NOMO-1 treated with dmso at 0.1 percent for 144 hours (cell line): ENCODE measurements at regions not wholly inside any gene's neighbourhood (a gene's known extent, or its start where the extent isn't known, plus 50 kb on each side); places are given as distances from the start of the nearest gene placed in this dataset.

Experiments used
- DNase-seq: peaks from one replicate; lab custom pipeline; 2025; ENCODE audit not compliant: unreplicated experiment; lab: John Stamatoyannopoulos, UW

DNA sequence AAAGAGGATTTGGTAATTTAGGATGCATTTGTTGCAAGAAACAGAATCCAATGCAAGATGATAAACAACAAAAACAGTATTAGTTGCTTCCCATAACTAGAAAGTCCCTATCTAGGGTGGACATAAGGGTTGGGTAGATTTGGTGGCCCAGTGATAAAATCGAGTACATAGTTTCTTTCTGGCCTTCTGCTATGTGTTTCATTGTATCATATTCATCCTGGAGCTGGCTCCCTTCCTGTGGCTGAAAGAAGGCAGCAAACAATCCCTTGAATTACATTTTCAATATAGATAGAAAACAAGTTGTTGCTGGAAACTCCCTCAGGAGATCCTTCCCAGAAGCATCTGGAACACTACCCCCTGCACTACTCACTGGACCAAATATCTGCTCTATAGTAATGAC is 135.1 kb downstream of the ID4 start:
- DNase-seq = no peak

DNA sequence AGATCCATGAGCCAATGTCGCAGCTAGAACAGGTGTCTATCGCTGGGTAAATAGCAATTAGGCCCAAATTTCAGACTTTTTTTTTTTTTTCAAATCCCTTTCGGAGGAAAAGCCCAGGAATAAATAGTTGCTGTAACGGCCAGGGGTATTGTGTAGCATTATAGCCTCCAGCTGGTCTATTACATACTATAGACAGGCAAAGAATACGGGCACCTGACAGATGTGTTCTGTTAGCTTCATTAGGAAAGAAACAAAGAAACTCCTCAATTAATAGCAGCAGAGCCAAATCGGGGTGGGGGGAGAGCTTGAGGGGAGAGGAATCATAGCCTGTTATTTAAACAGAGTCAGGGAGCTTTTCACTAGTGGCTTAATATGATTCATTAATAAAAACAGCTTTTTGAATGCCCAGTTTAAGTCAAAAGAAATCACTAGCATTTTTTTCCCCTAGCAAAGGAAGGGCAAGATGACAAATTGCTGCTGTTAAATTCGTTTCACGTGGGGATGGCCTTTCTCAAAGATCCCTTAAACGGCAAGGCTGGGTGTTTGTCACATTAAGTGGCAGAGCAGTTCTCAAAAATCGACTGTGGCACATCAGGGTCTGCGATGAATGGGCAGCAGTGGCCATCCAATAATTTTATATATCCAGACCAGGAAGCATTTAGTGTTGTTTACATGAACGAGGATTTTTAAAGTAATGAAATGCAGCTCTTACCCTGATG is 139.4 kb downstream of the ID4 start:
- DNase-seq = no peak

- no peak for DNase-seq
These were observed 141.9 kb downstream of the ID4 start for GRCh38 chr6:19979059-19979458.

GRCh38 chr6:19979986-19980385 is 142.8 kb downstream of the ID4 start:
- no peak for DNase-seq

- no peak for DNase-seq
These were observed 146.2 kb downstream of the ID4 start for GRCh38 chr6:19983374-19983773.

GRCh38 chr6:19986691-19987438 is 149.7 kb downstream of the ID4 start:
- no peak for DNase-seq

DNA sequence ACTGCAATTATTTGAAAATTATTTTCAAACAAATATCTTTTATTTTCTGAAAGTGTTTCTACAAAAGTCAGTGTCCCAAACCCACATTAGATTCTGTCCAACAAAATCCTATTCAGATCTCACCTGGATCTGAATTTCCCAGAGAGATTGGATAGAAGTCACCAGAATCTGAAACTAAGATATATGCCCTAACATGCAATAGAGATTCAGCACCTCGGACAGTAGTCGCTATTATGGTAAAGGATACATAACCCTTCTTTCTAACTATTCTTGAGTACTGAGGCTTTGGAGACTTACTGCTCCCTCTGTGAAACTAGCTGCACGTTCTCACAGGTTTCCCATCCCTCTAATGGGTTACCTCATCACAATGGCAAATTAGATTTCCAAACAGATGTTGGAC is 151.4 kb downstream of the ID4 start:
- DNase-seq = no peak

DNA sequence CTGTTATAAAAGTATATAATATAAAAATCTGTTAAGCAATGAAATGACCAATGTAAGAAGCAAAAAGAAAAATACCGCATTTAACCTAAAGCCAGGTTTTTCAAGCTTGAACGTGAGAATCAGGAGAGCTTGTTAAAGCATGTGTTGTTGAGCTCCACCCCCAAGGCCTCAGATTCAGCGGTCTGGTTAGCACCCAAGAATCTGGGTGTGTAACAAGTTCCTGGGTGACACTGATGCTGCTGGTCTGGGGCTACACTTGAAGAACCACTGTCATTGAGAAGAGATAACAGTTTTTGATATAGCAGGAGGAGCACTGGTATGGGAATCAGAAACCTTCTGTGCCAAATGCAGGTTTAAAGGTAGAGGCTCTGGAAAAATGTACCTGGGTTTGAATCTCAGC is 154.0 kb downstream of the ID4 start:
- DNase-seq = no peak

GRCh38 chr6:19994909-19995308 is 157.7 kb downstream of the ID4 start:
- peak; percentile 5 for DNase-seq

- no peak for DNase-seq
These were observed 158.5 kb downstream of the ID4 start for GRCh38 chr6:19995575-19996257.

DNA sequence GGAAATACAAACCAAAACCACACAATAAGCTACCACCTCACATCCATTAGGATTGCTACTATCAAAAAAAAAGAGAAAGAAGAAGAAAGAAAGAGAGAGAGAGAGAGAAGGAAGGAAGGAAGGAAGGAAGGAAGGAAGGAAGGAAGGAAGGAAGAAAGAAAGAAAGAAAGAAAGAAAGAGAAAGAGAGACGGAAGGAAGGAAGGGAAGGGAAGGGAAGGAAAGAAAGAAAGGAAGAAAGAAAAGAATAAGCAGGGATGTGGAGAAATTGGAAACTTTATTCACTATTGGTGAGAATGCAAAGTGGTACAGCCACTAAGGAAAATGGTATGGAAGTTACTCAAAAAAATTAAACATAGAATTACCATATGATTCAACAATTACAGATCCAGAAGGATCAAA is 159.9 kb downstream of the ID4 start:
- DNase-seq = no peak

DNA sequence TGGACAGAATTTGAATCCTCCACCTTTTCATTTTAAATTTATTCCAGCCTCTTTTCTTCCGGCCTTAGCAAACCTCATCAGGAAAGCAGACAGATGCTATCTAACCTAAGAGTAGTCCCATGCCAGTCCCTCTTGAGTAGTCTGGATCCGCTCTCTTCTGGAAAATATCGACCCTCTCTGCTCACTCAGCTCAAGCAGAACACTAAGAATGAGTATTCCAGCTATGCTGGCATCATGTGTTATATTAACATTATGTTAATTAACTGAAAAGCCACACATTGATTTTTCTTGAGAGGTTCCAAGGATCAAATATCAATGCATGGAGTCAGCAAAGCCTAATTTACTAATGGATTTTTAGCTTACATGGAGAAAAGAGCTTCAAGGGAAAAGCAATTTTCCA is 161.4 kb downstream of the ID4 start:
- DNase-seq = no peak

DNA sequence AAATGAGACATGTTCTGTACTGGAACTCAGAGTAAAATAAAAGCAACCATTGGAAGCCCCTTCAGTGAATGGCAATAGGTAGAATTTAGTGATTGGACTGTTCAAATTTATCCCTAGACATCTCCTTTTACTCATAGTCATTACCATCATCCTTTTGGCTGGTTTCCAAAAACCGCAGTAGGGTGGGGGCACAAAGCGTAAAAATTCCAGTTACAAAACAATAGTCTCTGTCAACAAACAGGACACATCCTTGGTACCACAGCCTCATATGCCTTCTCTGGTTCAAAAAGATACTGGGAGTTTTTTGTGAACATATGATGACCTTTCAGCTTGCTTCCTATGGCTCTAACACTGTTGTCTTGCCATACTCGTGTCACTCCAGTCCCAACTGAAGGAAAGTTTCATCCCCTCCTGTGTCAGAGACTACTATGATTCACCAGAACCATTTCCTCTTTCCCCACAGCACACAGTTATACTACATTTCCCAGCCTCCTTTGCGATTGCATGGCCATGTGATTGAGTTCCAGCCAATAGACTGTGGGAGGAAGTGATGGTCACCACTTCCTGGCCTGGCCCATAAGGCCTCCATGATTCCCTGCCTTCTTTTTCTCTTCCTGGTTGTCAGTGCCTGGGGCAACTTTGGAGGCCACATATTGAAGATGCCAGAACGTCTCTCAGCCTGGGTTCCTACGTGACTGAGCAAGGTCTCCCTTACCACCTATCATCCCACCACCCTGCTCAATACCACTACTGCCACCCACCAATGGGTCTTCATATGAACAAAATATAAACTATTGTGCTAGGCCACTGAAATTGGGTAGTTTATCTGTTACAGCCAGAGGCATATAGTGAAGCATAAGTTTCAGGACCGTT is 162.4 kb downstream of the ID4 start:
- peak; percentile 35 for DNase-seq

DNA sequence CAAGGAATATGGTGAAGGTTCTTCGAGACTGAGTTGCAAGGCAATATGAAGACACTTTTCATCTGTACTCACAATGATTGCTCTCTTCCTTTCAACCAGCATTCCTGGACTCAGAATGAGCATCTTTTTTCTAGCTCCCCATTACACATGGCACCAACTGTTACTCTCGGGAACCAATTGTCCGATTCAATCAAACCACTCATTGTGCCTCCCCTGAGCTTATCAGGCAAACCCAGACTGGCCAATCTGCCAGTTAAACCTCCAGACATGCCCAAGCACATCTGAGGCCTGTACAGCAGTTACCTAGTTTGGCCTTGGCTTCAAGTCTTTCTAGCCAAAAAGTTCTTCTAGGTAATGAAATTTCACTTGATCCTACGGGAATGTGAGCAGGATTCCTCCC is 164.1 kb downstream of the ID4 start:
- no peak for DNase-seq

GRCh38 chr6:20006037-20006436 is 168.9 kb downstream of the ID4 start:
- DNase-seq = no peak

- DNase-seq = no peak
These were observed 171.0 kb downstream of the ID4 start for GRCh38 chr6:20008131-20008530.

GRCh38 chr6:20013066-20013861 is 176.1 kb downstream of the ID4 start:
- DNase-seq = no peak

DNA sequence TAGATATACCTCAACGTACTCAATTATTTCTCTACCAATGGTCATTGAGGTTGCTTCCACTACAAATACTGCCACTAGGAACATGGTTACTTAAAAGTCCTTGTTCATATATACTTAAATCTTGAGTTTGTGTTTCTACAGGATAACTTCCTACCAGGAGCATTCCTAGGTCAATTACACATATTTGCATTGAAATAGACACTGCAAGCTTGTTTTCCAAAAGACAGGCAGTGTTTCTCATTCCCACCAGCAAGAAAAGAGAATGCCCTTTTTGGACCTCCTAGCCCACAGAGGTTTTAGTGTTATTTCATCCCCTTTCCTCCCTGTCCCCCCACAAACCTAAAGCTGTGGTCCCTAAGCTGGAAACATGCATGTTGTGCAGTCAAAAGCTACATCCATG is 177.3 kb downstream of the ID4 start:
- DNase-seq = no peak

DNA sequence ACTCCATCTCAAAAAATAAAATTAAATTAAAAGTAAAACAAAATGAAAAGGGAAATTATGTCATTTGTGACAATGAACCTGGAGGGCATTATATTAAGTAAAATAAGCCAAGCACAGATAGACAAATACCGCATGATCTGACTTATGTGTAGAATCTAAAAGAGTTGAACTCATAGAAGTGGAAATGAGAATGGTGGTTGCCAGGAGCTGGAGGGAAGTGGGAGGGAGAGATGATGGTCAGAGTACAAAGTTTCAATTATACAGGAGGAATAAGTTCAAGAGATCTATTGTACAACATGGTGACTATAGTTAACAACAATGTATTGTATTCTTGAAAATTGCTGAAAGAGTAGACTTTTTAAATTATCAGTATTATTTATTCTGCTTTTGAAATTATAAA is 183.4 kb downstream of the ID4 start:
- DNase-seq = no peak

GRCh38 chr6:20021795-20022194 is 184.6 kb downstream of the ID4 start:
- DNase-seq = no peak
